ENCODE measurements at regions not wholly inside any gene's neighbourhood (a gene's known extent, or its start where the extent isn't known, plus 50 kb on each side); places are given as distances from the start of the nearest gene placed in this dataset.

GRCh38 chr3:89042236-89042835 is 65.1 kb upstream of the EPHA3 start:
- ATAC-seq, result no peak
- Histone ChIP-seq H3K9me3 (no peaks in the 10 kb centered on the region), H3K27me3 (no peaks in the 10 kb centered on the region), H3K36me3 (no peaks in the 10 kb centered on the region), H3K4me1 (no peaks in the 10 kb centered on the region), H3K4me3 (no peak overlapping the region), H3K27ac (no peak overlapping the region)
- TF ChIP-seq CTCF (IDR thresholded peaks at IDR 0.05), result no peak
- no peak for DNase-seq
- intact Hi-C loops (cut with DNase I), result no loop called here

GRCh38 chr3:89043406-89043932 is 64.0 kb upstream of the EPHA3 start:
- Histone ChIP-seq H3K4me1 (no peaks in the 10 kb centered on the region), H3K27me3 (no peaks in the 10 kb centered on the region), H3K27ac (no peak overlapping the region), H3K9me3 (no peaks in the 10 kb centered on the region), H3K36me3 (no peaks in the 10 kb centered on the region), H3K4me3 (no peak overlapping the region)
- no peak for TF ChIP-seq CTCF (IDR thresholded peaks at IDR 0.05)
- intact Hi-C loops (cut with DNase I), result no loop called here
- no peak for DNase-seq
- ATAC-seq, result no peak

- H3K27me3 ChIP-seq, result no peaks in the 10 kb centered on the region
- DNase-seq (no peak), ATAC-seq (no peak)
- no peaks in the 10 kb centered on the region for H3K4me1 ChIP-seq
- H3K9me3 ChIP-seq, result no peaks in the 10 kb centered on the region
- no peaks in the 10 kb centered on the region for H3K36me3 ChIP-seq
- TF ChIP-seq CTCF (IDR thresholded peaks at IDR 0.05), result no peak
- intact Hi-C loops (cut with DNase I), result no loop called here
- no peak overlapping the region for H3K4me3 ChIP-seq
- no peak overlapping the region for H3K27ac ChIP-seq
Measured at GRCh38 chr3:89046661-89047060, 60.8 kb upstream of the EPHA3 start.

GRCh38 chr3:89049119-89049518 is 58.3 kb upstream of the EPHA3 start:
- Histone ChIP-seq H3K27ac (no peak overlapping the region), H3K4me1 (no peaks in the 10 kb centered on the region), H3K9me3 (no peaks in the 10 kb centered on the region), H3K4me3 (no peak overlapping the region), H3K27me3 (no peaks in the 10 kb centered on the region), H3K36me3 (no peaks in the 10 kb centered on the region)
- no peak for TF ChIP-seq CTCF (IDR thresholded peaks at IDR 0.05)
- DNase-seq, result no peak
- intact Hi-C loops (cut with DNase I), result no loop called here
- no peak for ATAC-seq

GRCh38 chr3:89052386-89052785 is 55.0 kb upstream of the EPHA3 start:
- Histone ChIP-seq H3K27ac (no peak overlapping the region), H3K36me3 (no peaks in the 10 kb centered on the region), H3K9me3 (no peaks in the 10 kb centered on the region), H3K4me3 (no peak overlapping the region), H3K27me3 (no peaks in the 10 kb centered on the region), H3K4me1 (no peaks in the 10 kb centered on the region)
- no peak for TF ChIP-seq CTCF (IDR thresholded peaks at IDR 0.05)
- no peak for DNase-seq
- intact Hi-C loops (cut with DNase I), result no loop called here
- no peak for ATAC-seq

- no peak for ATAC-seq
- no peak for DNase-seq
- TF ChIP-seq CTCF (IDR thresholded peaks at IDR 0.05), result no peak
- intact Hi-C loops (cut with DNase I), result no loop called here
- Histone ChIP-seq H3K27me3 (no peaks in the 10 kb centered on the region), H3K9me3 (no peaks in the 10 kb centered on the region), H3K27ac (no peak overlapping the region), H3K36me3 (no peaks in the 10 kb centered on the region), H3K4me1 (no peaks in the 10 kb centered on the region), H3K4me3 (no peak overlapping the region)
Measured at GRCh38 chr3:89057398-89057797, 50.0 kb upstream of the EPHA3 start.
